Endothelial cell of umbilical vein (primary cell): ENCODE measurements at regions not wholly inside any gene's neighbourhood (a gene's known extent, or its start where the extent isn't known, plus 50 kb on each side); places are given as distances from the start of the nearest gene placed in this dataset.

Experiments used
- BruUV-seq: library from RNA; stranded (reverse); fragments of 400-500 nt; replicated peaks from 2 replicates; lab custom pipeline; 2021; lab: Mats Ljungman, UMichigan
- CTCF ChIA-PET: fragments of 300-600, 350-600 bp; sonication (Branson Sonifier 250); formaldehyde crosslinking; loops from one replicate; lab custom pipeline; 2021; ENCODE audit warnings: antibody characterized with exemption, inconsistent platforms; lab: Charles Lee
- POLR2A ChIA-PET: fragments of 300-600, 350-600 bp; sonication (Branson Sonifier 250); formaldehyde crosslinking; loops from one replicate; lab custom pipeline; 2021; ENCODE audit warnings: antibody characterized with exemption, inconsistent platforms; lab: Charles Lee
- DNase-seq: peaks from one replicate; pipeline ENCODE4 v3.0.0-alpha.2; 2011; ENCODE audit warnings: low read depth, low spot score
- FAIRE-seq: peaks from 2 replicates; lab custom pipeline; 2011; peaks lifted over from hg19 to GRCh38; lab: Jason Lieb, UNC
- H2AFZ ChIP-seq: 2 replicates; pipeline ENCODE4 v1.6.0; 2012; ENCODE audit warnings: low read depth, low read length, control low read depth, inconsistent platforms
- H3K27ac ChIP-seq: 2 replicates; pipeline ENCODE4 v1.5.1; 2011; ENCODE audit warnings: low read depth, mild to moderate bottlenecking, control low read depth, low read length, moderate library complexity; ENCODE audit not compliant: insufficient read depth
- H3K27me3 ChIP-seq, 2 experiments: 2 replicates each; pipeline versions ENCODE4 v1.6.0 to v1.6.1; 2011; ENCODE audit warnings: low read length in 2 of 2, mixed read lengths in 1 of 2; ENCODE audit not compliant: control insufficient read depth in 2 of 2, insufficient read depth in 2 of 2
- H3K36me3 ChIP-seq, 2 experiments: 2 replicates in 1 of 2; 3 replicates in 1 of 2; pipeline ENCODE4 v1.5.1; 2011; ENCODE audit warnings: low read length in 2 of 2, mild to moderate bottlenecking in 1 of 2, moderate library complexity in 1 of 2; ENCODE audit not compliant: control insufficient read depth in 2 of 2, insufficient read depth in 2 of 2; ENCODE audit errors: extremely low read depth in 1 of 2
- H3K4me1 ChIP-seq: 3 replicates; pipeline ENCODE4 v1.5.1; 2011; ENCODE audit warnings: mild to moderate bottlenecking, low read length; ENCODE audit not compliant: control insufficient read depth, insufficient read depth; ENCODE audit errors: extremely low read depth
- H3K4me2 ChIP-seq: 2 replicates; pipeline ENCODE4 v1.6.1; 2011; ENCODE audit warnings: low read length, control low read depth, mixed read lengths; ENCODE audit not compliant: insufficient read depth
- H3K4me3 ChIP-seq, 3 experiments: fragments of 200-600 bp in 1 of 3; sonication (generic), shearing (Covaris generic) in 1 of 3; replicated peaks in 1 of 3; 2 replicates each; pipeline ENCODE4 v1.5.1; 2011 to 2016; ENCODE audit warnings: control low read depth in 3 of 3, low read length in 3 of 3, mild to moderate bottlenecking in 2 of 3, inconsistent platforms in 1 of 3, low read depth in 1 of 3, moderate library complexity in 1 of 3; ENCODE audit not compliant: insufficient read depth in 1 of 3
- H3K79me2 ChIP-seq: 2 replicates; pipeline ENCODE4 v1.6.0; 2012; ENCODE audit warnings: low read length, inconsistent platforms; ENCODE audit not compliant: control insufficient read depth, insufficient read depth
- H3K9ac ChIP-seq: replicated peaks from 2 replicates; pipeline ENCODE3; 2011; ENCODE audit warnings: low read length, control low read depth; ENCODE audit not compliant: insufficient read depth; ENCODE audit errors: extremely low read depth
- H3K9me1 ChIP-seq: replicated peaks from 3 replicates; pipeline ENCODE4 v1.6.0; 2011; ENCODE audit warnings: mild to moderate bottlenecking, low read length; ENCODE audit not compliant: control insufficient read depth, insufficient read depth; ENCODE audit errors: extremely low read depth
- H3K9me3 ChIP-seq: replicated peaks from 2 replicates; pipeline ENCODE4 v1.5.1; 2012; ENCODE audit warnings: low read length, inconsistent platforms; ENCODE audit not compliant: control insufficient read depth, insufficient read depth
- H4K20me1 ChIP-seq: replicated peaks from 2 replicates; pipeline ENCODE3; 2011; ENCODE audit warnings: mild to moderate bottlenecking, low read length; ENCODE audit not compliant: control insufficient read depth, insufficient read depth; ENCODE audit errors: extremely low read depth
- CTCF ChIP-seq, 2 donors: IDR thresholded peaks; 1 replicate in 1 of 2; 2 replicates in 1 of 2; pipeline ENCODE4 v1.5.1; 2011; ENCODE audit warnings: low read length in 2 of 2, mild to moderate bottlenecking in 2 of 2, moderate library complexity in 2 of 2, control low read depth in 1 of 2, inconsistent platforms in 1 of 2, low read depth in 1 of 2; ENCODE audit not compliant: insufficient read depth in 1 of 2; ENCODE audit errors: extremely low read depth in 1 of 2
- EZH2 ChIP-seq: IDR thresholded peaks from 2 replicates; pipeline ENCODE4 v1.6.1; 2012; ENCODE audit warnings: borderline replicate concordance, low read depth, mild to moderate bottlenecking, moderate library complexity, low read length, inconsistent platforms; ENCODE audit not compliant: severe bottlenecking
- FOS ChIP-seq: IDR thresholded peaks from 2 replicates; pipeline ENCODE4 v1.6.1; 2011; ENCODE audit warnings: mild to moderate bottlenecking, low read length, moderate library complexity, borderline replicate concordance; ENCODE audit not compliant: insufficient read depth
- GATA2 ChIP-seq: IDR thresholded peaks from 2 replicates; pipeline ENCODE4 v1.7.0; 2011; ENCODE audit warnings: low read depth, mild to moderate bottlenecking, moderate library complexity, mixed read lengths, low read length; ENCODE audit not compliant: insufficient read length, insufficient read depth
- JUN ChIP-seq: IDR thresholded peaks from 2 replicates; pipeline ENCODE4 v1.6.1; 2011; ENCODE audit warnings: borderline replicate concordance, low read depth; ENCODE audit not compliant: insufficient read length, insufficient read depth
- MYC ChIP-seq: IDR thresholded peaks from one replicate; pipeline ENCODE4 v1.6.1; 2011; ENCODE audit warnings: mild to moderate bottlenecking, low read depth, low read length
- POLR2A ChIP-seq: IDR thresholded peaks from 2 replicates; pipeline ENCODE4 v1.6.1; 2012; ENCODE audit warnings: low read depth, mild to moderate bottlenecking, control low read depth, low read length
- POLR2AphosphoS5 ChIP-seq: IDR thresholded peaks from 2 replicates; pipeline ENCODE4 v1.6.1; 2012; ENCODE audit warnings: low read depth, mild to moderate bottlenecking, control low read depth, low read length, moderate library complexity; ENCODE audit not compliant: insufficient read depth
- dilution Hi-C: fragments of 300-500 bp; cut with MboI; formaldehyde crosslinking; loops from one replicate; pipeline ENCODE4 v1.15.0; 2019; ENCODE audit warnings: low sequenced_read_pairs; ENCODE audit not compliant: extremely low pct_ligation_motif_present
- intact Hi-C: fragments of 100-400 bp; cut with micrococcal nuclease; formaldehyde crosslinking; loops from one replicate; pipeline ENCODE4 v1.10.0; 2022
- TF ChIP-seq, protein P1 (sequence below): IDR thresholded peaks from 2 replicates; pipeline ENCODE4 v1.6.1; 2011; ENCODE audit not compliant: insufficient read depth, insufficient read length

GRCh38 chr5:152592416-152592815, 187.3 kb upstream of the NMUR2 start:
- dilution Hi-C loops (no loop called here), intact Hi-C loops (no loop called here)
- no peak overlapping the region for H3K9ac ChIP-seq
- no peaks in the 10 kb centered on the region for H3K9me1 ChIP-seq
- no peaks in the 10 kb centered on the region for H3K79me2 ChIP-seq
- H3K4me1 ChIP-seq = no peaks in the 10 kb centered on the region
- ChIA-PET POLR2A (no interaction called here), CTCF (no interaction called here)
- DNase-seq (no peak), FAIRE-seq (no peak)
- no peak overlapping the region for H2AFZ ChIP-seq
- BruUV-seq = no TSS peak
- no peak overlapping the region for H3K4me2 ChIP-seq
- no peak overlapping the region for H3K4me3 ChIP-seq
- peaks cover 2% of the 10 kb centered on the region for H3K9me3 ChIP-seq
- H3K27me3 ChIP-seq = no peaks in the 10 kb centered on the region
- H3K36me3 ChIP-seq = no peaks in the 10 kb centered on the region
- H4K20me1 ChIP-seq = no peaks in the 10 kb centered on the region
- TF ChIP-seq, protein P1, sequence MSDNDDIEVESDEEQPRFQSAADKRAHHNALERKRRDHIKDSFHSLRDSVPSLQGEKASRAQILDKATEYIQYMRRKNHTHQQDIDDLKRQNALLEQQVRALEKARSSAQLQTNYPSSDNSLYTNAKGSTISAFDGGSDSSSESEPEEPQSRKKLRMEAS = no peak
- TF ChIP-seq GATA2 = no peak
- TF ChIP-seq MYC = no peak
- TF ChIP-seq POLR2AphosphoS5 = no peak
- TF ChIP-seq POLR2A = no peak
- no peak for TF ChIP-seq FOS
- TF ChIP-seq JUN = no peak
- no peak for TF ChIP-seq CTCF (IDR thresholded peaks at IDR 0.05; ENCODE audit: extremely low read depth in 1 of 2, insufficient read depth in 1 of 2, low read depth in 1 of 2, low read length in 2 of 2)
- no peak for TF ChIP-seq EZH2
- H3K27ac ChIP-seq = no peak overlapping the region
